Stimulated activated CD4-positive, alpha-beta T cell treated with anti-CD3 and anti-CD28 coated beads, Interleukin-4, amount 100 ng/mL, for 4 hours (primary cell): ENCODE measurements at regions not wholly inside any gene's neighbourhood (a gene's known extent, or its start where the extent isn't known, plus 50 kb on each side); places are given as distances from the start of the nearest gene placed in this dataset.
"Not testable (repeated sequence)": the region's sequence is repeated elsewhere in the genome, so short reads cannot be mapped to it uniquely, and the experiment has no call there.

ENCODE experiments used
- DNase-seq, 2 experiments: peaks; one replicate each; pipeline ENCODE4 v3.0.0-alpha.2; 2020

DNA sequence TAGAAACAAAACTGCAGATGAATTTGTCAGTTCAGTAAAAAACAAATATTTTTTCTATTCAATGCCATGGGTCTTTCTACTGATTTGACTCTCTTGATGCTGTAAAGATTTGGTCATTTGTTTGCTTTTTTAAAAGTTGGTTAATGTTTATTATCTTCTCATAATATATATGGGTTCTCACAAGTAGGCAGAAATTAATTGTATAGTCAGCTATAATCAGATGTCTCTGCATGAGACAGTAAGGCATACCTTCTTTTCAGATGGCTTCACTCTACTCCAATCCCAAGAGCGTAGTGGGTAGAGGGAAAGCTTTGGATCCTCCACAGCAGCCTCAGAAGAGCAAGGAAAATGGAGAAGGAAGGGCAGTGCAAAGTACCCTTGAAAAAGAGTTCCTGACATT is 1202.9 kb upstream of the CELF4 start:
- DNase-seq, result no peak

DNA sequence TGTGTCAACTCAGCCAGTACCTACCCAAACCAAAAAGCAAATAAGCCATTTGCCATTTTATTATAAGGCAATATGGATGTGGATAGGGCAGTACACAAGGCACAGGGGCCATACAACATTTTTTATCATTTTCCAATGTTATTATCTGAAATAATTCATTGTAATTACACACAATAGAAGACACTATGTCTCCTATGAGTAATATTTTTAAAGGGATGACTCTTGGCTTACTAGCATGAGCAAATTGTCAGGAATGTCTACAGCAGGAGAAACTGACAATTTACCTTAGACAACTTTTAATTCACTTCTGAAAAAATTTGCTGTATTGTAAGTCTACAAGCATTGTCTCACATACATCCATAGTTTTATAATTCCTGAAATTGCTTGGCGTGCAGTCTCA is 1193.9 kb upstream of the CELF4 start:
- no peak for DNase-seq

GRCh38 chr18:38756436-38756835 is 1190.8 kb upstream of the CELF4 start:
- no peak for DNase-seq

GRCh38 chr18:38752430-38752829 is 1186.8 kb upstream of the CELF4 start:
- no peak for DNase-seq

DNA sequence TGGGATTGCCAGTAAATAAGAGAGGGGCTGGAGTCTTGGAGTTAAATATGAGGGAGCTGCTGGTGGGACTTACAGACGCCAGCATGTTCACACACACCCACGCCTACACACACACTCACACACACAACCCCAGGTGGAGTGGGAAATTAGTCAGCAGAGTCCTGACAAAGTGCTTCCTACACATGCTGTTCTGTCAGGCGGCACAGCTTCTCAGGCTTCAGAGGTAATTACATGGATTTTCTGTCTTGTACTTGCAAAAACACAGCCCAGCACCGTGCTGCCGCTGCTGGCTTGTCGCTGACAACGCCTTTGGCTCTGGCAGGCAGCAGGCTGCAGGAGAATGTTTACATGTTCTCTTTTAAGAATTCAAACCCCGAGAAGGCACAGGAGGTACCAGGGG is 1186.3 kb upstream of the CELF4 start:
- DNase-seq, result peak in 1 of 2 experiments; percentile 5

DNA sequence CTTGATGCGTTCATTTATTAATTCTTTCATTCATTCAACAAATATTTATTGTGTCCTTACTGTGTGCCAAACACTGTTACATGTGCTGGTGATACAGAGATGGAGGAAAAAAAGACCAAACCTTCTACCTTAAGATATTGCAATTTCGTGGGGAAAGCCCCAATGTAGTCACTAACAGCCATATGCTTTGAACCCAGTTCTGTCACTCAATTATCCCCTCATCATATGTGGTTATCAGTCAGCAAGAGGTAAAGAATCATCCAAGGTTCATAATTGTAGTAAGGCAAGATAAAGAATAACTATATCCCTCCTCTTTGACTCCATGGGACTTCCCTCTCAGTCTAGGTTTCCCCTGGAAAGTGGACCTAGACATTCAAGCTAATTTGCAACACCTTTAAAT is 1185.6 kb upstream of the CELF4 start:
- no peak for DNase-seq

DNA sequence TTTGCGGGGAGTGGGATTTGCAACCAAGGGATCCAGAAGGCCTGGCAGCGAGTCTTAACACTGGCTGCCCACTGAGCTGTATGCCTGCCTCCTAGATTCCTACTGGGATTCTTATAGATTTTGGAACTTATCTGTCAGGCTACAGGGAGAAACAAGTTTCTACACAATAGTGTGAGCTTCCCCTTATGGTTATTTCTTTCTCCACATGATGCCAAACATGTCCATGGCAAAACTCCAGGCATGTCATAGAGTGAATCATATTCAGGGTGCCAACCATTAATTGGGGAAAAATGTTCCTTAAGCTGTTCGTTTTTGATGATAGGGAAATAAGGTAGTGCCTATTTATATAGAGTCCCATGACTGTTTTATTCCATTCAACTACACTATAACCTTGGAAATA is 1185.2 kb upstream of the CELF4 start:
- no peak for DNase-seq

GRCh38 chr18:38747153-38747552 is 1181.6 kb upstream of the CELF4 start:
- DNase-seq, result no peak

GRCh38 chr18:38720181-38720580 is 1154.6 kb upstream of the CELF4 start:
- DNase-seq, result not testable (repeated sequence)

- DNase-seq, result no peak
Observed at GRCh38 chr18:38718365-38718901, 1152.8 kb upstream of the CELF4 start.

DNA sequence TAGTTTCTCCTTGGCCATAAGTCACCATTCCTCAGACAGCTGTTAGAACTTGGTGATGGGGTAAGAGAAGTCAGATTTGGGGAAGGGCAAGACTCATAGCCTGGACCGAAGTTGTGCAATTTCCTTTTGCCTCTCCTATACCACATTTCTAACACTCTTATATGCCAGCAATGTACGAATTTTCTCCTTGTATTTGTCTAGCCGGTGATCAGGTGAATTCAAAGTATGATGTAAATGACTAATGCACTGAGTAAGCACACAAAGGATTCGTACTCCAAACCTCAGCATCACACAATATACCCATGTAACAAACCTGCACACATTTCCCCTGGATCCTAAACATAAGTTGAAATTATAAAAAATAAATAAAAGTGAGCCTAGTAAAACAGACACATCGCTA is 1143.5 kb upstream of the CELF4 start:
- no peak for DNase-seq

DNA sequence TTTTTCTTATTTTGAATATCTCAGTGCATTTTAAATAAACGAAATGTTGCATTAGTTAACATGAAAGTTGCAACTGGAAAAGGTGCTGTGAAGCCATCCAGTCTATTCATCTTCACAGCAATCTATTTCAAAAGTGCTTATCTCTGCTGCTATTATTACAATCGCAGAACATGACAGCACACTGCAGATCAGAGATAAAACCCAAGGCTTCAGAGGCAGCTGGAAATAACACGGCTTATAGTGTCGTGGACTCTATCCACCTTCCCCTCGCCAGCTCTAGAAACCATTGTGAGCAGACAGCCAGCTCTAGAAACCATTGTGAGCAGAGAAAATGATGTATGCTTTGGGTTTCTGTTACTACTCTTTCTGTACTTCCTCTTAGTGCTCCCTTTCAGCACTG is 1140.8 kb upstream of the CELF4 start:
- DNase-seq, result no peak

DNA sequence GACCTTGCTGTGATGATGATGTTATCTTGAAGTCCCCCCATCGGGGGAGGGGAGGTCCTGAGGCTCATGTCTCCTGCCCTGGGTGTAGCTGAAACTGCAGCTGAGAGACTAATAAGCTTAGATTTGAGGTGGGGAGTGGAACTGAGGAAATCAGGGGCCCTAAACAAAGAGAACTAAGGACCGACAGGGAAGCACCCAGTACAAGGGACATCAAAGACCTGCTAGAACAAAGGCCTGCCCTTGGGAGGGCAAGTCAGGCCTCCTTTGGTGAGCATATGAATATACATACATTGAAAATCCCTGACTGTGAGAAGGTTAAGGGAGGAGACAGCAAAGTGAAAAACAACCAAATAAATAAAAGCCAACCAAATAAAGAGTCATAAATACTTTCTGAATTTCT is 1132.5 kb upstream of the CELF4 start:
- no peak for DNase-seq

DNA sequence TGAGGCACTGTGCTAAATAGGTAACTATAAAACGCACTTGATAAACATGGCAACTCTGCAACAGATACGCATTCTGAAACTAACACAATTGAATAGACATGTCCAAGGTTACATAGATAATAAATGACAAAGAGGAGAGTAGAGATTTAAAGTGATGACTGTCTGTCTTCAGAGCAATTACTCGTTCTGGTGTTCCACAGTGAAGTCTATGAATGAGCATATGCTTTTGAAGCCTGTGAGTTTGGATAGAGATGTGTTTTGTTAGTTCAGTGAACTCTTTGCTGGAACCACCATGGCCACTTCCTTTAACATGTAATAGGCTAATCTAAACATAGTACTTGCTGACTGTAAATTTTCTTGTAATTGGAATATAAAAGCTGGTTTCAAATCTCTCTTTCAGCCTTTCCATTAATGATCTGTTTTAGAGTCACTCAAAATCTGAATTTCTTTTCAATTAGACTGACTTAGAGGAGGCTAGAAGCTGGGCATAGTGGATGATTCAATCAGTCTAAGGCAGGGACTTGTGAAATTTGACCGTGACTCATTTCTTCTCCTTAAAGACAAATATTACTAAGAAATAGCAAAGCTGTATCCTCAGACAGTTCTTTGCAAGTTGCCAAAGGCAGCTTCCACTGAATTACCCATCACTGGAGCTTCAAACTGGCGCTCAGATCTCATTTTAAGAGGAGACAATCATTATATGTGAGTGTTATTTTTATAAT is 1130.1 kb upstream of the CELF4 start:
- DNase-seq, result no peak

GRCh38 chr18:38693104-38693503 is 1127.5 kb upstream of the CELF4 start:
- no peak for DNase-seq

- no peak for DNase-seq
Observed at GRCh38 chr18:38690626-38691025, 1125.0 kb upstream of the CELF4 start.

DNA sequence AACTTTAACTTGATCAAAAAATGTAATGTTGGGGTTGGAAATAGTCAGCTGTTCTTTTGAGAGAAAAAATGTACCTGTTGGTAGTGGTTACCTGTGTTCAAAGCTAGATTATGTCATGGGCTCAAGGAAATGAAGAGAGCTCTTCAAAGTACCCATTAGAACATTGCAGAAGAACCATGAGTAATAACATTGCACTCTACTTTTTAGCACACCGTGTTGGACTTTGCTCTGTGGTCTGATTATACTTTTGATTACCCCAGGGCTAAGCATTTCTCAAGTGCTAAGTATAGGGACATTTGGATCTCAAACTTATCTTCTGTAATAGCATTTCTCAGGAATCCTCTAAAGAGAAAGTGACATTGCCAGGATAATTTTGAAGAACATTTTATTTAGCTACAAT is 1122.8 kb upstream of the CELF4 start:
- no peak for DNase-seq

GRCh38 chr18:38670486-38670885 is 1104.9 kb upstream of the CELF4 start:
- no peak for DNase-seq

DNA sequence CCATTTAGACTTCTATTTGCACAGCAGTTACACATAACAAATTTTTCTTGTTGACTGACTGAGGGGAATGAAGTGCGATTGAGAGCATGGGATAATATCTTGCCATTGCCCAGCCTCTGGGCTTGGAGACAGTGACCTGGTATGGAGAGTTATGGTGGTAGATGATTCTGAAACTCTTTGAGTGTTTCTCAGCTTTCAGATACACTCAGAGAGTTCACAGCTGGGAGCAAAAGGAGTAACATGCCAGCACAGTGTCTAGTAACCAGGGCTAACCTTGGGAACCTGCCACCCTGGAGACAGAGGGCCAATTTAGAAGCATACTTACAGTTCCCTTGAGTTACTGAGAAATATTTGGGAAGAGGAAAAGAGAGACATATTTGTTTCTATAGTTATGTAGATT is 1099.3 kb upstream of the CELF4 start:
- no peak for DNase-seq

GRCh38 chr18:38663682-38664081 is 1098.1 kb upstream of the CELF4 start:
- no peak for DNase-seq

GRCh38 chr18:38663270-38663669 is 1097.7 kb upstream of the CELF4 start:
- no peak for DNase-seq

DNA sequence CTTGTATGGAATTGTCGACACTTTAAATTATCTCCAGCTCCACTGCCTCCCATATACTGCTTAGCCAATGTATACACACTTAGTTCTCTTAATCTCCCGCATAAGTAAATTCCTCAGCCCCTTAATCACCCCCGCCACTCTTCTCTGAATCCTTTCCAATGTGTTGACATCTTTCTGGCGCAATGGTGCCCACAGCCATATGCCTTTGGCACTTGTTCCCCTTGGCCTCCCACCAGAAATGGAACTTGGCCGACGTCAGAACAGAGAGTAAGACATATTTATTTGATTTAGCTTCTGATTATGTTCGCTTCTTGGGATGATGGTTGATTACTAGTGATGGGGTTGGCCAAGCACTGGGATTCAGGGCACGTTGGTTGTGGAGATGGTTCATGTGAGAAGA is 1089.3 kb upstream of the CELF4 start:
- DNase-seq, result no peak

DNA sequence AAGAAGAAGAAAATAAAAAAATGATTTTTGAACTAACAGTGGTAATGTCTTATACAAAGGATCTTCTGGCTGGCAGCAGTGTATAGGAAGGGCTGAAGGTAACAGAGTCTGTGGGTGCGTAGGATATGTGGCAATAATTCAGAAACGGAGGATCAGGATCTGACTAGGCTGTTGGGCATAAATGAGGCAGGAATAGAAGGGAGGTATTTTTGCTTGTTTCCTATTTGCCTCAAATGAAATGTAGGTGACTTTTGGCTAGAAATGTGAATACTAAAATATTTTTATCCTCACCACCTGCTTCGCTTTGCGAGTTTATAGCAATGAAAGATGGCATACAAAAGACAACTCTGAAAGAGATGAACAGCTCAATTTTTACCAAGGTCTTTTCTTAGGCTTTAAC is 1086.1 kb upstream of the CELF4 start:
- DNase-seq, result no peak

DNA sequence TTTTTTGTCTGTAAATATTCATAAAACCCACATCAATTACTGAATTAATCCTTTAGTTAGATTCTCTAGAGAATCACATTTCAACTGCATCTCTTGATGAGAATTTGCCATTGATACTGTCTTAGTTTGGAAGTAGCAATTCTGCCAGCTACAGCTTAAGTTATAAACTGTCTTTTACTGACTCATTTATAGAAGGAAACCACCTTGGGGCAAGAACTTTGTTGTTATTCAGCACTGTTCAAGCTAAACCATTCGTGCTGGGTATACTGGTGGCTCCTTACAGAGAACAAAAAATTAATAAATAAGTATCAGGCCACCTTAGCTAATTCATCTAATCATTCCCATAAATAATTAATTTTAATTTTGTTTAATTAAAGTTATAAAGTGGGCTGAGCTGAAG is 1082.6 kb upstream of the CELF4 start:
- no peak for DNase-seq

DNA sequence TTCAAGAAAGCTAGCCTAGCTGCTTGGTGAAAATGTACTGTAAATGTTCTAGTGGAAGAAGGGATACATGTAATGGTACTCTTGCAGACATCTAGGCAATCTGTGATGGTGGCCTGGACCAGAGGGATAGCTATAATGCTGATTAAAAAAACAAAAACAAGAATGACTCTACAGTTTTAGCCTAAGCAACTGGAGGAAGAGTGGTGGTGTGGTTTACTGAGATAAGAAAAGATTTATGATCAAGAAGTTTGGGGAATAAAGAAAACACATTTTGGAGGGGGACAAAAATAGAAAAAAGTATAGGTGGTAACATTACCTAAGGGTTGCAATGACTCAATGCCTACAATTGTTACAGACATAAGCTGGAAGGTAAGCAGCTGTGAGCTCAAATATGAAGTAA is 1080.7 kb upstream of the CELF4 start:
- DNase-seq, result no peak
